ENCODE measurements at regions not wholly inside any gene's neighbourhood (a gene's known extent, or its start where the extent isn't known, plus 50 kb on each side); places are given as distances from the start of the nearest gene placed in this dataset.

DNA sequence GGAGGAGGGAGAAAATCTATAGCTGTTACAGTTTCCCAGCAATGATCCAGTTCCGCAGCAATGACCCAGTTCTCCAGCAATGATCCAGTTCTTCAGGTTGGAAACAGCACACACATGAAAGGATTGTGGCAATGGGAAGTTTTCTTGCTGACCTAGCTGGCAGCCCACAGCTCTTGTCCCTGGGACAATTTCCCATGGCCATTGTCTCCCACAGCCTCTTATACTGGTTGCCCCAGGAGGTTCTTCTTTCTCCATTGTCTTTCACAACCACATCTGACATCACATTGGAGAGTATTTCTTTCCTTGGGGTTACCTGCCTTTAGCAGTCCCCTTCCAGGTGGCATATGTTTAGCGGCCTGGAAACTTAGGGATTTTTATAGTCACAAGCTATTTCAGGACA is 209.8 kb upstream of the PLEKHG7 start:
- Histone ChIP-seq H3K4me3 (ENCODE audit: control insufficient read depth in 1 of 7, extremely low read depth in 1 of 7, insufficient read depth in 4 of 7, low read depth in 2 of 7, low read length in 6 of 7) (no peak overlapping the region), H3K4me1 (ENCODE audit: control extremely low read depth in 1 of 4, control insufficient read depth in 4 of 4, insufficient read depth in 4 of 4, low read length in 3 of 4) (no peaks in the 10 kb centered on the region), H3K36me3 (ENCODE audit: control insufficient read depth in 4 of 4, insufficient read depth in 4 of 4, low read length in 3 of 4) (no peaks in the 10 kb centered on the region), H3K27me3 (replicated peaks in 2 of 5; ENCODE audit: control insufficient read depth in 4 of 5, insufficient read depth in 5 of 5, low read length in 4 of 5) (no peaks in the 10 kb centered on the region), H3K9me3 (ENCODE audit: control extremely low read depth in 1 of 5, control insufficient read depth in 4 of 5, insufficient read depth in 2 of 5, low read depth in 1 of 5, low read length in 4 of 5) (peaks cover 0 to 6% (median 0%) of the 10 kb centered on the region in 5 experiments), H3K27ac (ENCODE audit: insufficient read depth in 1 of 2, low read depth in 1 of 2, low read length in 2 of 2, poor library complexity in 1 of 2, severe bottlenecking in 2 of 2) (no peak overlapping the region)
- CTCF ChIA-PET, result no interaction called here
- DNase-seq, result no peak
- 100% methylated on average over 2 of the region's 2 CpGs for WGBS (ENCODE audit: insufficient coverage)
- POLR2A ChIA-PET, result no interaction called here

DNA sequence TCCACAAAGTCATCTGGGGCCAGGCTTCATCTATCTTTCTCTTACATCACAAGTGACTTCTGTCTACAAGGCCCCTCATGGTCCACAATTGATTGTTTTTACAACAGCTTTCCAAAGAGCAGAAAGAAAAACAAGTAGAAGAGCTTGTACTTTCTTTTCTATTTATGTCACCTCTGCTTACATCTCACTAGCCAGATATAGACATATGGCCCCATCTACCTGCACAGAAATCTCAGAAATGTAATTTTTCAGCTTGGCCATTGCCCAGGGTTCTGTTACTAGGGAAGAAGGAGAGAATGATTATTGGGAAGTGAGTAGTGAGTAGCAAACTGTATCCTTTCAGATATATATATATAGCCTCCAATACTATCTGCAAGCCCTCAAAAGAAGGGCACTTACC is 210.5 kb upstream of the PLEKHG7 start:
- Histone ChIP-seq H3K9me3 (ENCODE audit: control extremely low read depth in 1 of 5, control insufficient read depth in 4 of 5, insufficient read depth in 2 of 5, low read depth in 1 of 5, low read length in 4 of 5) (peaks cover 0 to 6% (median 0%) of the 10 kb centered on the region in 5 experiments), H3K27me3 (replicated peaks in 2 of 5; ENCODE audit: control insufficient read depth in 4 of 5, insufficient read depth in 5 of 5, low read length in 4 of 5) (no peaks in the 10 kb centered on the region), H3K36me3 (ENCODE audit: control insufficient read depth in 4 of 4, insufficient read depth in 4 of 4, low read length in 3 of 4) (no peaks in the 10 kb centered on the region), H3K4me3 (ENCODE audit: control insufficient read depth in 1 of 7, extremely low read depth in 1 of 7, insufficient read depth in 4 of 7, low read depth in 2 of 7, low read length in 6 of 7) (no peak overlapping the region), H3K4me1 (ENCODE audit: control extremely low read depth in 1 of 4, control insufficient read depth in 4 of 4, insufficient read depth in 4 of 4, low read length in 3 of 4) (no peaks in the 10 kb centered on the region), H3K27ac (ENCODE audit: insufficient read depth in 1 of 2, low read depth in 1 of 2, low read length in 2 of 2, poor library complexity in 1 of 2, severe bottlenecking in 2 of 2) (no peak overlapping the region)
- ChIA-PET POLR2A (no interaction called here), CTCF (no interaction called here)
- DNase-seq, result no peak

DNA sequence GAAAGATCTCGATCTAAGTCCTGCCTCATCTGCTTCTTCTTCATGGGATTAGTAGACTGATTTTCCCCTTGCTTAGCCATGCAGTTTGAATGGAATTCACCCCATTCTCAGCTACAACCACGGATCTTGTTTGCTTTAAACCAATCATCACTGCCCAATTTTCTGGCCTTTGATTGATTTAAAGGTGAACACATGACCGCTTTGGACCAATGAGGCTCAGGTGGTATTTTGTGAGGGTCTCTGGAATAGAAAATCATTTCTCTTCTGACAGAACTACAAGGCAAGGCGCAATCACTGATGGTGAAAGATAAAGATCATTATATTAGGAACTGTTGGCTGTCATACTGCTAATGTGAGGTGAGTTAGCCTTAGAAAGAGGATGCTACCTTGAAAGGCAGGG is 213.0 kb upstream of the PLEKHG7 start:
- ChIA-PET POLR2A (no interaction called here), CTCF (interaction anchor here (1.1 to 1.5 kb wide), 2 partner anchors 15 to 81 kb away, joined by 3 read pairs; no protein-coding TSS in a partner anchor)
- no peak for DNase-seq
- 100% methylated on average over 3 of the region's 4 CpGs for WGBS (ENCODE audit: insufficient coverage)
- H3K4me1 ChIP-seq (ENCODE audit: control extremely low read depth in 1 of 4, control insufficient read depth in 4 of 4, insufficient read depth in 4 of 4, low read length in 3 of 4), result peaks cover 0 to 4% (median 3%) of the 10 kb centered on the region in 4 experiments
- no peaks in the 10 kb centered on the region for H3K27me3 ChIP-seq (replicated peaks in 2 of 5; ENCODE audit: control insufficient read depth in 4 of 5, insufficient read depth in 5 of 5, low read length in 4 of 5)
- no peak overlapping the region for H3K4me3 ChIP-seq (ENCODE audit: control insufficient read depth in 1 of 7, extremely low read depth in 1 of 7, insufficient read depth in 4 of 7, low read depth in 2 of 7, low read length in 6 of 7)
- H3K9me3 ChIP-seq (ENCODE audit: control extremely low read depth in 1 of 5, control insufficient read depth in 4 of 5, insufficient read depth in 2 of 5, low read depth in 1 of 5, low read length in 4 of 5), result peaks cover 0 to 6% (median 0%) of the 10 kb centered on the region in 5 experiments
- no peak overlapping the region for H3K27ac ChIP-seq (ENCODE audit: insufficient read depth in 1 of 2, low read depth in 1 of 2, low read length in 2 of 2, poor library complexity in 1 of 2, severe bottlenecking in 2 of 2)
- H3K36me3 ChIP-seq (ENCODE audit: control insufficient read depth in 4 of 4, insufficient read depth in 4 of 4, low read length in 3 of 4), result no peaks in the 10 kb centered on the region

DNA sequence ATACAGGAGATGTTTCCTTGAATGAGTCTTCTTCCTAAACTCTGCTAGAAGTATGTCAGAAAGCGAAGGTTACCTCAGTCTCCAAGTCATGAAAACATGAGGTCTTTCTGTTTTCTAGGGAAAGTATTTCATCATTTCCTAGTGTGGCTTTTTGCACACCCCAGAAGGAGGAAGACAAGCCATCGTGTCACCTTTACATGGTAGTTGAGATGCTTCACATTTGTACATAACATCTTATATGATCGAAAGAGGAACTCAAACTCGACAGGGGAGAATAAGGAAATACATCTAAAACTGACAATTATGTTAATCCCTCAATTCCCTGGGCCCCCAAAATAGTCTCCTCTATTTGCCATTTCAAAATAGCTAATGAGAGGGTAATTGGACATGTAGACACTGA is 214.1 kb upstream of the PLEKHG7 start:
- CTCF ChIA-PET, result no interaction called here
- 0% methylated on average over 1 of the region's 4 CpGs for WGBS (ENCODE audit: insufficient coverage)
- POLR2A ChIA-PET, result no interaction called here

DNA sequence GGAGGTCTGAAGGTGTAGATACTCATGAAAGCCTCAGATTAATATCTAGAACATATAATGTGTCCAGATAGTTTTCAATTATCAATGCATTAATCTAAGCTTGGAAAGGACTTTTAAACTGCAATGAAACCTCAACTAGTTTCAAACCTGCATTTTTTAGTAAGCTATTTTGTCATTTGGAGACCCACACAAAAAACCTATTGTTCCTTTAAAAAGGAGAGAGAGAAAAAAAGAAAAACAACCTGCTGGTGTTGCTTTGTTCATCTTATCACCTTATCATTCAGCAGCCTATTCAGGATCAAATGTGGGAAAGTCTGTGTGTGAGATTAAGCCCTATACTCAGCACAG is 215.7 kb upstream of the PLEKHG7 start:
- Histone ChIP-seq H3K9me3 (ENCODE audit: control extremely low read depth in 1 of 5, control insufficient read depth in 4 of 5, insufficient read depth in 2 of 5, low read depth in 1 of 5, low read length in 4 of 5) (peaks cover 0 to 5% (median 0%) of the 10 kb centered on the region in 5 experiments), H3K27ac (ENCODE audit: insufficient read depth in 1 of 2, low read depth in 1 of 2, low read length in 2 of 2, poor library complexity in 1 of 2, severe bottlenecking in 2 of 2) (no peak overlapping the region), H3K36me3 (ENCODE audit: control insufficient read depth in 4 of 4, insufficient read depth in 4 of 4, low read length in 3 of 4) (no peaks in the 10 kb centered on the region), H3K4me3 (ENCODE audit: control insufficient read depth in 1 of 7, extremely low read depth in 1 of 7, insufficient read depth in 4 of 7, low read depth in 2 of 7, low read length in 6 of 7) (no peak overlapping the region), H3K27me3 (replicated peaks in 2 of 5; ENCODE audit: control insufficient read depth in 4 of 5, insufficient read depth in 5 of 5, low read length in 4 of 5) (no peaks in the 10 kb centered on the region), H3K4me1 (ENCODE audit: control extremely low read depth in 1 of 4, control insufficient read depth in 4 of 4, insufficient read depth in 4 of 4, low read length in 3 of 4) (peaks cover 0 to 4% (median 3%) of the 10 kb centered on the region in 4 experiments)
- no peak for DNase-seq
- ChIA-PET POLR2A (no interaction called here), CTCF (no interaction called here)

More for the DNA sequence above, 214.1 kb upstream of the PLEKHG7 start:
- Histone ChIP-seq H3K4me3 (ENCODE audit: control insufficient read depth in 1 of 7, extremely low read depth in 1 of 7, insufficient read depth in 4 of 7, low read depth in 2 of 7, low read length in 6 of 7) (no peak overlapping the region), H3K36me3 (ENCODE audit: control insufficient read depth in 4 of 4, insufficient read depth in 4 of 4, low read length in 3 of 4) (no peaks in the 10 kb centered on the region), H3K27me3 (replicated peaks in 2 of 5; ENCODE audit: control insufficient read depth in 4 of 5, insufficient read depth in 5 of 5, low read length in 4 of 5) (no peaks in the 10 kb centered on the region), H3K9me3 (ENCODE audit: control extremely low read depth in 1 of 5, control insufficient read depth in 4 of 5, insufficient read depth in 2 of 5, low read depth in 1 of 5, low read length in 4 of 5) (peaks cover 0 to 6% (median 0%) of the 10 kb centered on the region in 5 experiments), H3K27ac (ENCODE audit: insufficient read depth in 1 of 2, low read depth in 1 of 2, low read length in 2 of 2, poor library complexity in 1 of 2, severe bottlenecking in 2 of 2) (no peak overlapping the region), H3K4me1 (ENCODE audit: control extremely low read depth in 1 of 4, control insufficient read depth in 4 of 4, insufficient read depth in 4 of 4, low read length in 3 of 4) (peaks cover 0 to 4% (median 3%) of the 10 kb centered on the region in 4 experiments)
- peak in 1 of 3 donors; percentile 42 for DNase-seq

DNA sequence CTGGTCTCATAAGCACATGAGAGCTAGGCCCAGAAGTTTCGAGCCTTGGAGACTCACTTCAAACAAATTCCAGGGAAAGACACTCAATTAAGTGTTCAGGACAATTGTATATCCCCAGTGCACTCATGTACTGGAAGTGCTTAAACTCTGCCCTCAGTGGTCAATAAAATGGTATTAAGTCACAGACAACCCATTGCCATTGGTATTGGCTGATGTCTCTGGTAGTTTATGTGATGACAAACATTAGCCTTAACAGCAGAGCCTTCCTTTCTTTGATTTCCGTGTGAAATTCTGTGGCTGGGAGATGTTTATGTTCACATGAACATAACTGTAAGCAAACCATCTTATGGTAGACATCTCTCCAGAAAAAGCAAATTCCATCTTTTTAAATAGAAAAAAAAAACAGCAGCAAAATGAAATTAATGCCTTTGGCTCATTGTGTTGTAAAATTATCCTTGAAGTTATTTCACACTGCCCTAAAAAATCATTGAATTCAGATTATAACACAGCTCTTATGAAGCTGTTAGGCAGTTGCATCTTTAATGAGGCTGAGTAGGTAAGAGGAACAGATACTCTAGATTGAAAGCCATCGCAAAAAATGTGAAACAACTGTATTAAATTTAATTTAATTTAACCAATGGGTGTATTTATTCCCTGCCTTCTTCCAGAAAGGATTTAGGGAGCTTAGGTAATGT is 216.2 kb upstream of the PLEKHG7 start:
- Histone ChIP-seq H3K9me3 (ENCODE audit: control extremely low read depth in 1 of 5, control insufficient read depth in 4 of 5, insufficient read depth in 2 of 5, low read depth in 1 of 5, low read length in 4 of 5) (peaks cover 0 to under 1% (median 0%) of the 10 kb centered on the region in 5 experiments), H3K4me1 (ENCODE audit: control extremely low read depth in 1 of 4, control insufficient read depth in 4 of 4, insufficient read depth in 4 of 4, low read length in 3 of 4) (peaks cover 0 to 4% (median 3%) of the 10 kb centered on the region in 4 experiments), H3K27me3 (replicated peaks in 2 of 5; ENCODE audit: control insufficient read depth in 4 of 5, insufficient read depth in 5 of 5, low read length in 4 of 5) (no peaks in the 10 kb centered on the region), H3K36me3 (ENCODE audit: control insufficient read depth in 4 of 4, insufficient read depth in 4 of 4, low read length in 3 of 4) (no peaks in the 10 kb centered on the region), H3K27ac (ENCODE audit: insufficient read depth in 1 of 2, low read depth in 1 of 2, low read length in 2 of 2, poor library complexity in 1 of 2, severe bottlenecking in 2 of 2) (no peak overlapping the region), H3K4me3 (ENCODE audit: control insufficient read depth in 1 of 7, extremely low read depth in 1 of 7, insufficient read depth in 4 of 7, low read depth in 2 of 7, low read length in 6 of 7) (no peak overlapping the region)
- 89% methylated on average over 1 of the region's 3 CpGs for WGBS (ENCODE audit: insufficient coverage)
- no peak for DNase-seq
- ChIA-PET POLR2A (no interaction called here), CTCF (no interaction called here)

DNA sequence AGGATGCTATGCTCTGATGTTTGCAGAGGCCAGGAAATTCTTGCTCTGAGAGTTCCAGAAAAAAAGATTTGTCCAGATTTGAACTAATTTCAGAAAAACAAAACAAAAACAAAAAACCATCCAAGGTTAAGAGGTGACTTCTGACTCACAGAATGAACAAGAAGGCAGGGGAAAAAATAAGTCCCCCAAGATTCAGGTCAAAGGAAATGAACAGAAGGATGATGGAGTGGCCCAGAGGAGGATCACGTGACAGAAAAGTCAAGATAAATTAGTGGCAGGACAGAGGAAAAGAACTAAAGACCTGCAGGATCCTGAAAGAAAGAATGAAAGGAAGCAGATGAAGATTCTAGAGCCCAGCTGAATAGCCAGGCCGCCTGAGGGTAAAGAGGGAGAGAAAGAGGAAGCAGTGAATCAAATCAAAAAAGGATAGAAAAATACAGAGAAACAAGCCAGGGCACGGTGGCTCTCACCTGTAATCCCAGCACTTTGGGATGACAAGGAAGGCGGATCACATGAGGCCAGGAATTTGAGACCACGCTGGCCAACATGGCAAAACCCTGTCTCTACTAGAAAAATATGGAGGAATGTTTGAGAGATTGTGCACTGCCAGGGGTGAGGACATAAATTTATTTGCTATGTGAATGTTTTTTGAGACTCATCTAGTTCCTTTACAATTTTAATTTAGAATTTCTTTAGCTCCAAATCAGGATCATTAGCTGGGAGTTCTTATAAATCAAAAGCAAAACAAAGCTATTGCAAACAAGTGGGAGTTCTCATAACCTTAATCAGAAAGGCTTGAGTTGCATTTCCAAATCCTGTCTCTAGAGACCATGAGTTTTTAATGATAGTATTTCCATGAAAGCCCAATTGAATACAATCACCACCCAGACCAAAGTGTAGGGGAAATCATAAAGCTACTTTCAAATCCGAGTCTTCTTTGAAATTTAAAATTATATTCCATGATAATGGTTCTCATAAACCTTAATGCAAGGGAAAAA is 217.1 kb upstream of the PLEKHG7 start:
- Histone ChIP-seq H3K9me3 (ENCODE audit: control extremely low read depth in 1 of 5, control insufficient read depth in 4 of 5, insufficient read depth in 2 of 5, low read depth in 1 of 5, low read length in 4 of 5) (no peaks in the 10 kb centered on the region), H3K4me1 (ENCODE audit: control extremely low read depth in 1 of 4, control insufficient read depth in 4 of 4, insufficient read depth in 4 of 4, low read length in 3 of 4) (peaks cover 0 to 4% (median 3%) of the 10 kb centered on the region in 4 experiments), H3K27ac (ENCODE audit: insufficient read depth in 1 of 2, low read depth in 1 of 2, low read length in 2 of 2, poor library complexity in 1 of 2, severe bottlenecking in 2 of 2) (no peak overlapping the region), H3K36me3 (ENCODE audit: control insufficient read depth in 4 of 4, insufficient read depth in 4 of 4, low read length in 3 of 4) (no peaks in the 10 kb centered on the region), H3K4me3 (ENCODE audit: control insufficient read depth in 1 of 7, extremely low read depth in 1 of 7, insufficient read depth in 4 of 7, low read depth in 2 of 7, low read length in 6 of 7) (no peak overlapping the region), H3K27me3 (replicated peaks in 2 of 5; ENCODE audit: control insufficient read depth in 4 of 5, insufficient read depth in 5 of 5, low read length in 4 of 5) (no peaks in the 10 kb centered on the region)
- DNase-seq, result no peak
- 56% methylated on average over 4 of the region's 6 CpGs for WGBS (ENCODE audit: insufficient coverage)
- ChIA-PET CTCF (no interaction called here), POLR2A (interaction anchor here (1.0 kb wide), 1 partner anchor 15 kb away, joined by 4 read pairs; no protein-coding TSS in a partner anchor)
